Colonic mucosa (tissue), 4 donors: ENCODE measurements at regions not wholly inside any gene's neighbourhood (a gene's known extent, or its start where the extent isn't known, plus 50 kb on each side); places are given as distances from the start of the nearest gene placed in this dataset.

ENCODE experiments used
- DNase-seq: peaks from one replicate; pipeline ENCODE4 v3.0.0-alpha.2; 2020
- H3K27ac ChIP-seq: fragments of 200-600 bp; one replicate; pipeline ENCODE4 v1.8.0; 2021
- H3K27me3 ChIP-seq: fragments of 200-600 bp; one replicate; pipeline ENCODE4 v1.8.0; 2021
- H3K36me3 ChIP-seq: fragments of 200-600 bp; one replicate; pipeline ENCODE4 v1.8.0; 2021
- H3K4me1 ChIP-seq: fragments of 200-600 bp; one replicate; pipeline ENCODE4 v1.8.0; 2021; ENCODE audit warnings: mild to moderate bottlenecking
- H3K4me3 ChIP-seq: fragments of 200-600 bp; one replicate; pipeline ENCODE4 v1.8.0; 2021
- H3K9ac ChIP-seq, 2 donors: one replicate each; pipeline ENCODE4 v1.7.0; 2013; ENCODE audit warnings: control low read depth in 2 of 2, low read depth in 2 of 2, low read length in 2 of 2
- H3K9me3 ChIP-seq: fragments of 200-600 bp; one replicate; pipeline ENCODE4 v1.8.0; 2021
- intact Hi-C: fragments of 100-400 bp; cut with DNase I; formaldehyde crosslinking; loops from one replicate; pipeline ENCODE4 v1.14.1; 2022
- TF ChIP-seq, protein P1 (sequence below): fragments of 200-600 bp; IDR thresholded peaks from one replicate; pipeline ENCODE4 v1.8.0; 2022; ENCODE audit warnings: antibody characterized with exemption, mild to moderate bottlenecking
- donor health status: healthy.
- donor health status: DM: no; HTN: no; CAD: no.
- donor health status: DM: no; HTN: no; CAD: no.

DNA sequence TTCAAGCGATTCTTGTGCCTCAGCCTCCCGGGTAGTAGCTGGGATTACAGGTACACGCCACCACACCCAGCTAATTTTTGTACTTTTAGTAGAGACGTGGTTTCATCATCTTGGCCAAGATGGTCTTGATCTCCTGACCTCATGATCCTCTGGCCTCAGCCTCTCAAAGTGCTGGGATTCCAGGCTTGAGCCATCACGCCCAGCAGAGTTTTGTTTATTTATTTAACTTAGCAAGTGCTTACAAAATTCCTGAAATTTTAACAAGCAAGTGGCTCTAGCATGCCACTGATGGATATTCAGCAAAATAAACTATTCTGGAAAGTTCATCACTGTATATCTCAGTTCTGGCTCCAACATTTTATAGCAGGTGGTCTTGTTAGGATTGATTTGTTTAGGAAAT is 585.9 kb downstream of the OTOL1 start:
- no peaks in the 10 kb centered on the region for H3K36me3 ChIP-seq
- no peaks in the 10 kb centered on the region for H3K4me1 ChIP-seq
- no peak overlapping the region for H3K9ac ChIP-seq
- H3K27me3 ChIP-seq = no peaks in the 10 kb centered on the region
- no peaks in the 10 kb centered on the region for H3K9me3 ChIP-seq
- H3K27ac ChIP-seq = no peak overlapping the region
- intact Hi-C loops = no loop called here
- DNase-seq = no peak
- TF ChIP-seq, protein P1, sequence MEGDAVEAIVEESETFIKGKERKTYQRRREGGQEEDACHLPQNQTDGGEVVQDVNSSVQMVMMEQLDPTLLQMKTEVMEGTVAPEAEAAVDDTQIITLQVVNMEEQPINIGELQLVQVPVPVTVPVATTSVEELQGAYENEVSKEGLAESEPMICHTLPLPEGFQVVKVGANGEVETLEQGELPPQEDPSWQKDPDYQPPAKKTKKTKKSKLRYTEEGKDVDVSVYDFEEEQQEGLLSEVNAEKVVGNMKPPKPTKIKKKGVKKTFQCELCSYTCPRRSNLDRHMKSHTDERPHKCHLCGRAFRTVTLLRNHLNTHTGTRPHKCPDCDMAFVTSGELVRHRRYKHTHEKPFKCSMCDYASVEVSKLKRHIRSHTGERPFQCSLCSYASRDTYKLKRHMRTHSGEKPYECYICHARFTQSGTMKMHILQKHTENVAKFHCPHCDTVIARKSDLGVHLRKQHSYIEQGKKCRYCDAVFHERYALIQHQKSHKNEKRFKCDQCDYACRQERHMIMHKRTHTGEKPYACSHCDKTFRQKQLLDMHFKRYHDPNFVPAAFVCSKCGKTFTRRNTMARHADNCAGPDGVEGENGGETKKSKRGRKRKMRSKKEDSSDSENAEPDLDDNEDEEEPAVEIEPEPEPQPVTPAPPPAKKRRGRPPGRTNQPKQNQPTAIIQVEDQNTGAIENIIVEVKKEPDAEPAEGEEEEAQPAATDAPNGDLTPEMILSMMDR = no peak
- no peak overlapping the region for H3K4me3 ChIP-seq

DNA sequence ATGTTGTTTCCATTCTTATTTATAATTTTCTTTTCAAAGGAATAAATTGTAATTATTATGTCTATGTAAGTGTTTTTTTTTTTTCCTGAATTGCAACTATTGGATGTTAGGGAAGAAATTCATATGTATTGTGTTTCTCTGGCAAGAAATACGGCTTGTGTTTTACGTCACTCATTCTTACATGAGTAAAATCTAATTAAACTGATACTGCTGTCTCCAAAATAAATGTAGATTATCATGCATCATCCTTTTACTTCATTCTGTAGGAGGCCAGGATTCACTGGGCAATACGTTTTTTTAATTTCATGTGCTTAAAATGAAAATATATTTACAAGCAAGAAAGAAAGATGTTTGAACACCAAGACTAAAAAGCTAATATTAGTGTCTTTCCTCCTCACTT is 590.8 kb downstream of the OTOL1 start:
- DNase-seq = no peak
- TF ChIP-seq, protein P1 = no peak
- Histone ChIP-seq H3K9me3 (no peaks in the 10 kb centered on the region), H3K27ac (no peak overlapping the region), H3K27me3 (no peaks in the 10 kb centered on the region), H3K36me3 (no peaks in the 10 kb centered on the region), H3K4me3 (no peak overlapping the region), H3K9ac (no peak overlapping the region), H3K4me1 (no peaks in the 10 kb centered on the region)
- intact Hi-C loops = no loop called here

DNA sequence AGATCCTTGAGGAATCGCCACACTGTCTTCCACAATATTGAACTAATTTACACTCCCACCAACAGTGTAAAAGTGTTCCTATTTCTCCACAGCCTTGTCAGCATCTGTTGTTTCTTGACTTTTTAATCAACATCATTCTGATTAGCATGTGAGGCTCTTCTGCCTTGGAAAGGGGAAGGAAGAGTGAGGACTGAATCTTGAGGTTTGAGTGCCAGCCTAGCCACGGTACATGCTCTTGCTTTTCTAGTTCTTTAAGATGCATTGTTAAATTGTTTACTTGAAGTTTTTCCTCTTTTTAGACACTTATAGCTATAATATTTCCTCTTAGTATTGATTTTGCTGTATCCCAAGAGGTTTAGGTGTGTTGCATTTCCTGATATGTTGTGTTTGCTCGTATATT is 596.1 kb downstream of the OTOL1 start:
- intact Hi-C loops = no loop called here

DNA sequence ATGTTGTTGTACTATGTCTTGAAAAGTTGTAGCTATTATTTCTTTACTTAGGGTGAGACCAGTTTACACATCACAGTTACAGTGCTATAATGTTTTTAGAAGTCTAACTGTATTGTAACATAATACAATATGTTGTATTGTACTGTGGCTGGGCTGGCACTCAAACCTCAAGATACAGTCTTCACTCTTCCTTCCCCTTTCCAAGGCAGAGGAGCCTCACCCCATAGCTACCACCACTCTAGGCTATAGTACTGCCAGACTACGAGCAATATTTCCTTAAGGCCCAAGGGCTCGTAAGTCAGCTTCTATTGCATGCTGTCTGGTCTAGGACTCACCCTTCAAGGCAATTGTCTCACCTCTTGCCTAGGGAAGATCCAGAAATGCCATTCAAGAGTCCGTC is 597.7 kb downstream of the OTOL1 start:
- no peak overlapping the region for H3K9ac ChIP-seq
- no peak overlapping the region for H3K27ac ChIP-seq
- H3K4me1 ChIP-seq = no peaks in the 10 kb centered on the region
- intact Hi-C loops = no loop called here
- no peak overlapping the region for H3K4me3 ChIP-seq
- TF ChIP-seq, protein P1 = no peak
- no peaks in the 10 kb centered on the region for H3K36me3 ChIP-seq
- no peaks in the 10 kb centered on the region for H3K27me3 ChIP-seq
- no peaks in the 10 kb centered on the region for H3K9me3 ChIP-seq
- no peak for DNase-seq

More for the DNA sequence above, 596.1 kb downstream of the OTOL1 start:
- Histone ChIP-seq H3K4me3 (no peak overlapping the region), H3K9ac (no peak overlapping the region), H3K27ac (no peak overlapping the region), H3K36me3 (no peaks in the 10 kb centered on the region), H3K27me3 (no peaks in the 10 kb centered on the region), H3K9me3 (no peaks in the 10 kb centered on the region), H3K4me1 (no peaks in the 10 kb centered on the region)
- TF ChIP-seq, protein P1 = no peak
- DNase-seq = no peak

DNA sequence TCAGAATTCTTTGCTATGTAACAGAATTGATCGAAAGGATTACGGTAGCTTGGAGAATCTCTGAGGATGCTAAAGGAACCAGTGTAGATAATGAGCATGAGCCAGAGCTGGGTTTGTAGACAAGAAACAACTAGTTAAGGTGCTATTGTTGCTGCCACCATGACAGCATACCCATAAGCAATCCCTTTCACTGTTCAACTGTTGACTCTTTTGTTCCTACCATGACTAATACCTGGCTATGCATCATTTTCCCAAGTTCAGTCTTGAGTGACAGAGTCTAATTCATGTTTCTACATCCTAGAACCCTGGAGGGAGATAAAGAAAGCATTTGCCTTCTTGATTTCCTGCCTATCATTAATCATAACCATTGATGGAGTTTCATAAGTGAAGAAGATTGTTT is 600.3 kb downstream of the OTOL1 start:
- Histone ChIP-seq H3K27me3 (no peaks in the 10 kb centered on the region), H3K9ac (no peak overlapping the region), H3K4me3 (no peak overlapping the region), H3K27ac (no peak overlapping the region), H3K36me3 (no peaks in the 10 kb centered on the region), H3K9me3 (no peaks in the 10 kb centered on the region), H3K4me1 (no peaks in the 10 kb centered on the region)
- intact Hi-C loops = no loop called here
- DNase-seq = no peak
- TF ChIP-seq, protein P1 = no peak

DNA sequence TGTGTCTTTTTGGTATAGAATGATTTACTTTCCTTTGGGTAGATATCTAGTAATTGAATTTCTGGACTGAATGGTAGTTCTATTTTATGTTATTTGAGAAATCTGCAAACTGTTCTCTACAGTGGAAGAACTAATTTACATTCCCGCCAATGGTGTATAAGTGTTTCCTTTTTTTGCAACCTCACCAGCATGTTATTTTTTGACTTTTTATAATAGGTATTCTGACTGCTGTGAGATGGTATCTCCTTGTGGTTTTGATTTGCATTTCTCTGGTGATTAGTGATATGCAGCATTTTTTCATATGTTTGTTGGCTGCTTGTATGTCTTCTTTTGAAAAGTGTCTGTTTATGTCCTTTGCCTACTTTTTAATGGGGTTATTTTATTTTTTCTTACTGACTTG is 607.2 kb downstream of the OTOL1 start:
- H3K9ac ChIP-seq = no peak overlapping the region
- H3K36me3 ChIP-seq = no peaks in the 10 kb centered on the region
- no peaks in the 10 kb centered on the region for H3K4me1 ChIP-seq
- TF ChIP-seq, protein P1 = no peak
- H3K27ac ChIP-seq = no peak overlapping the region
- no peak for DNase-seq
- intact Hi-C loops = no loop called here
- no peaks in the 10 kb centered on the region for H3K9me3 ChIP-seq
- no peak overlapping the region for H3K4me3 ChIP-seq
- H3K27me3 ChIP-seq = no peaks in the 10 kb centered on the region
